ENCODE measurements at regions not wholly inside any gene's neighbourhood (a gene's known extent, or its start where the extent isn't known, plus 50 kb on each side); places are given as distances from the start of the nearest gene placed in this dataset.

- no peak for TF ChIP-seq POLR2A (IDR thresholded peaks at IDR 0.05)
- TF ChIP-seq CTCF (IDR thresholded peaks at IDR 0.05), result no peak
Measured at GRCh38 chr2:234306426-234307173, 190.3 kb downstream of the ARL4C start.
